ENCODE measurements at regions not wholly inside any gene's neighbourhood (a gene's known extent, or its start where the extent isn't known, plus 50 kb on each side); places are given as distances from the start of the nearest gene placed in this dataset.

GRCh38 chr12:72829838-72830237 is 557.7 kb downstream of the TRHDE start:
- ChIA-PET POLR2A (no interaction called here), CTCF (no interaction called here)
- no peak overlapping the region for H3K4me3 ChIP-seq (ENCODE audit: low read depth, low read length)
- no peak overlapping the region for H3K27ac ChIP-seq (ENCODE audit: low read depth, low read length)
- TF ChIP-seq CTCF (IDR thresholded peaks at IDR 0.05; ENCODE audit: low read depth, low read length), result no peak
- no peaks in the 10 kb centered on the region for H3K27me3 ChIP-seq (ENCODE audit: control insufficient read depth, insufficient read depth, low read length)
- no peak for DNase-seq (ENCODE audit: low read depth, low spot score)
- H3K9me3 ChIP-seq (ENCODE audit: control insufficient read depth, insufficient read depth, low read length), result no peaks in the 10 kb centered on the region; the same call in 1 of the 2 replicates

GRCh38 chr12:72832024-72832423 is 559.9 kb downstream of the TRHDE start:
- ChIA-PET CTCF (no interaction called here), POLR2A (no interaction called here)
- no peak overlapping the region for H3K27ac ChIP-seq (ENCODE audit: low read depth, low read length)
- no peak for DNase-seq (ENCODE audit: low read depth, low spot score)
- no peak for TF ChIP-seq CTCF (IDR thresholded peaks at IDR 0.05; ENCODE audit: low read depth, low read length)
- no peaks in the 10 kb centered on the region; the same call in 1 of the 2 replicates for H3K9me3 ChIP-seq (ENCODE audit: control insufficient read depth, insufficient read depth, low read length)
- no peak overlapping the region for H3K4me3 ChIP-seq (ENCODE audit: low read depth, low read length)
- H3K27me3 ChIP-seq (ENCODE audit: control insufficient read depth, insufficient read depth, low read length), result no peaks in the 10 kb centered on the region

GRCh38 chr12:72836194-72836593 is 564.0 kb downstream of the TRHDE start:
- POLR2A ChIA-PET, result no interaction called here
- CTCF ChIA-PET, result no interaction called here
- DNase-seq (ENCODE audit: low read depth, low spot score), result no peak
- Histone ChIP-seq H3K9me3 (ENCODE audit: control insufficient read depth, insufficient read depth, low read length) (peaks cover 19% of the 10 kb centered on the region; the same call in 1 of the 2 replicates), H3K27me3 (ENCODE audit: control insufficient read depth, insufficient read depth, low read length) (no peaks in the 10 kb centered on the region), H3K4me3 (ENCODE audit: low read depth, low read length) (no peak overlapping the region), H3K27ac (ENCODE audit: low read depth, low read length) (no peak overlapping the region)
- no peak for TF ChIP-seq CTCF (IDR thresholded peaks at IDR 0.05; ENCODE audit: low read depth, low read length)

- Histone ChIP-seq H3K27me3 (ENCODE audit: control insufficient read depth, insufficient read depth, low read length) (no peaks in the 10 kb centered on the region), H3K27ac (ENCODE audit: low read depth, low read length) (no peak overlapping the region), H3K9me3 (ENCODE audit: control insufficient read depth, insufficient read depth, low read length) (peaks cover 19% of the 10 kb centered on the region; the same call in 1 of the 2 replicates), H3K4me3 (ENCODE audit: low read depth, low read length) (no peak overlapping the region)
- no peak for TF ChIP-seq CTCF (IDR thresholded peaks at IDR 0.05; ENCODE audit: low read depth, low read length)
- CTCF ChIA-PET, result no interaction called here
- no peak for DNase-seq (ENCODE audit: low read depth, low spot score)
- POLR2A ChIA-PET, result no interaction called here
Measured at GRCh38 chr12:72839696-72840095, 567.5 kb downstream of the TRHDE start.

- ChIA-PET CTCF (no interaction called here), POLR2A (no interaction called here)
- DNase-seq (ENCODE audit: low read depth, low spot score), result no peak
- no peak overlapping the region for H3K27ac ChIP-seq (ENCODE audit: low read depth, low read length)
- H3K9me3 ChIP-seq (ENCODE audit: control insufficient read depth, insufficient read depth, low read length), result no peaks in the 10 kb centered on the region; the same call in 1 of the 2 replicates
- H3K27me3 ChIP-seq (ENCODE audit: control insufficient read depth, insufficient read depth, low read length), result no peaks in the 10 kb centered on the region
- no peak overlapping the region for H3K4me3 ChIP-seq (ENCODE audit: low read depth, low read length)
- no peak for TF ChIP-seq CTCF (IDR thresholded peaks at IDR 0.05; ENCODE audit: low read depth, low read length)
Measured at GRCh38 chr12:72863671-72864070, 591.5 kb downstream of the TRHDE start.

Data from AG04450 (cell line).